Neutrophil (primary cell): ENCODE measurements at regions not wholly inside any gene's neighbourhood (a gene's known extent, or its start where the extent isn't known, plus 50 kb on each side); places are given as distances from the start of the nearest gene placed in this dataset.

ENCODE experiments used
- H3K27ac ChIP-seq: fragments of 200-600 bp; sonication (generic); 2 replicates; pipeline ENCODE4 v1.5.1; 2016; ENCODE audit warnings: mild to moderate bottlenecking, moderate library complexity
- H3K27me3 ChIP-seq: fragments of 200-600 bp; sonication (generic); 2 replicates; pipeline ENCODE4 v1.6.0; 2016; ENCODE audit warnings: mild to moderate bottlenecking
- H3K36me3 ChIP-seq: fragments of 200-600 bp; sonication (generic); 2 replicates; pipeline ENCODE4 v1.5.1; 2017
- H3K4me1 ChIP-seq, 2 experiments: fragments of 200-600 bp in 1 of 2; sonication (generic) in 1 of 2; 1 replicate in 1 of 2; 2 replicates in 1 of 2; pipeline versions ENCODE4 v1.5.1 to v1.6.1; 2013 to 2016; ENCODE audit warnings: low read depth in 1 of 2, low read length in 1 of 2, mild to moderate bottlenecking in 1 of 2, moderate library complexity in 1 of 2; ENCODE audit not compliant: control insufficient read depth in 1 of 2, insufficient read depth in 1 of 2
- H3K4me3 ChIP-seq, 2 experiments: fragments of 200-600 bp in 1 of 2; sonication (generic) in 1 of 2; 1 replicate in 1 of 2; 2 replicates in 1 of 2; pipeline ENCODE4 v1.5.1; 2013 to 2016; ENCODE audit warnings: low read depth in 1 of 2, low read length in 1 of 2, mild to moderate bottlenecking in 1 of 2, moderate library complexity in 1 of 2
- H3K9me3 ChIP-seq: fragments of 200-600 bp; sonication (generic); 2 replicates; pipeline ENCODE4 v1.5.1; 2016
- CTCF ChIP-seq: fragments of 200-600 bp; sonication (generic); IDR thresholded peaks from 2 replicates; pipeline ENCODE4 v1.5.1; 2016; ENCODE audit warnings: antibody characterized with exemption

GRCh38 chr1:96253246-96254035 lies 468.1 kb upstream of the PTBP2 start:
- no peak for TF ChIP-seq CTCF
- Histone ChIP-seq H3K36me3 (no peaks in the 10 kb centered on the region), H3K4me3 (no peak overlapping the region), H3K9me3 (no peaks in the 10 kb centered on the region), H3K27ac (no peak overlapping the region), H3K27me3 (no peaks in the 10 kb centered on the region), H3K4me1 (no peaks in the 10 kb centered on the region)

- Histone ChIP-seq H3K27ac (no peak overlapping the region), H3K36me3 (no peaks in the 10 kb centered on the region), H3K4me1 (no peaks in the 10 kb centered on the region), H3K4me3 (no peak overlapping the region), H3K27me3 (no peaks in the 10 kb centered on the region), H3K9me3 (no peaks in the 10 kb centered on the region)
- TF ChIP-seq CTCF = no peak
Observed at GRCh38 chr1:96256130-96256790, 465.3 kb upstream of the PTBP2 start.

GRCh38 chr1:96259399-96259798 lies 462.2 kb upstream of the PTBP2 start:
- Histone ChIP-seq H3K4me1 (no peaks in the 10 kb centered on the region), H3K27me3 (no peaks in the 10 kb centered on the region), H3K36me3 (no peaks in the 10 kb centered on the region), H3K27ac (no peak overlapping the region), H3K4me3 (no peak overlapping the region), H3K9me3 (no peaks in the 10 kb centered on the region)
- no peak for TF ChIP-seq CTCF

GRCh38 chr1:96281491-96281890 lies 440.1 kb upstream of the PTBP2 start:
- Histone ChIP-seq H3K27me3 (no peaks in the 10 kb centered on the region), H3K36me3 (no peaks in the 10 kb centered on the region), H3K4me1 (no peaks in the 10 kb centered on the region), H3K9me3 (no peaks in the 10 kb centered on the region), H3K4me3 (no peak overlapping the region), H3K27ac (no peak overlapping the region)
- no peak for TF ChIP-seq CTCF

- Histone ChIP-seq H3K27ac (no peak overlapping the region), H3K27me3 (no peaks in the 10 kb centered on the region), H3K4me3 (no peak overlapping the region), H3K4me1 (no peaks in the 10 kb centered on the region), H3K9me3 (no peaks in the 10 kb centered on the region), H3K36me3 (no peaks in the 10 kb centered on the region)
- no peak for TF ChIP-seq CTCF
Observed at GRCh38 chr1:96290033-96290432, 431.6 kb upstream of the PTBP2 start.
